Epithelial cell of proximal tubule (primary cell): ENCODE measurements at regions not wholly inside any gene's neighbourhood (a gene's known extent, or its start where the extent isn't known, plus 50 kb on each side); places are given as distances from the start of the nearest gene placed in this dataset.

Experiments
- DNase-seq: peaks from one replicate; pipeline ENCODE4 v3.0.0-alpha.2; 2011; ENCODE audit warnings: low read depth
- H3K4me3 ChIP-seq: 2 replicates; pipeline ENCODE4 v1.5.1; 2011; ENCODE audit warnings: low read depth, mild to moderate bottlenecking, low read length
- CTCF ChIP-seq: conservative IDR thresholded peaks from 2 replicates; pipeline ENCODE4 v1.5.1; 2012; ENCODE audit warnings: low read depth, mild to moderate bottlenecking, low read length

DNA sequence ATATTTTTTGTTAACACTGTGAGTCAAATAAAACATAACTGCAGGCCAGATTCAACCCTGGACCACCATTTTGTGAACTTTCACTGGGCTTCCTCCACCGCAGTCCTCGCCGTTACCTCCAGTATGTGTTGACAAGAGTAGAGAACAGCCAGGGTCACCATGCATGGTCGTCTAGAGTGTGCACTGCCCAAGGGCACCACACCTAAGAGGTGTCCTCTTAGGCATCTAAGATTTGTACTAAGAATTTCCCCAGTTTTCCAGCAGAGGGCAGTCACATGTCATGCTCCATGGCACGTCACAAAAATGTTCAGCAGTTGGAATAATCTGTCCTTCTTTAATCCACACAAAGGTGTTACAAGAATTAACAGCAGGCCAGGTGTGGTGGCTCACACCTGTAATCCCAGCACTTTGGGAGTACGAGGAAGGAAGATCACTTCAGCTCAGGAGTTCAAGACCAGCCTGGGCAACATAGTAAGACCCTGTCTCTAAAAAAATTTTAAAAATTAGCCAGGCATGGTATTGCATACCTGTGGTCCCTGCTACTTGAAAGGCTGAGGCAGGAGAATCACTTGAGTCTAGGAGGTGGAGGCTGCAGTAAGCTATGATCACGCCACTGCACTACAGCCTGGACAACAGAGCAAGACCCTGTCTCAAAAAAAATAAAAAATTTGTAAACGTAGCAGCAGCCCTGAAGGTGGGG, 71.2 kb upstream of the FOXK1 start:
- no peak overlapping the region for H3K4me3 ChIP-seq
- DNase-seq, result peak; percentile 23
- peak; percentile 80 for TF ChIP-seq CTCF

DNA sequence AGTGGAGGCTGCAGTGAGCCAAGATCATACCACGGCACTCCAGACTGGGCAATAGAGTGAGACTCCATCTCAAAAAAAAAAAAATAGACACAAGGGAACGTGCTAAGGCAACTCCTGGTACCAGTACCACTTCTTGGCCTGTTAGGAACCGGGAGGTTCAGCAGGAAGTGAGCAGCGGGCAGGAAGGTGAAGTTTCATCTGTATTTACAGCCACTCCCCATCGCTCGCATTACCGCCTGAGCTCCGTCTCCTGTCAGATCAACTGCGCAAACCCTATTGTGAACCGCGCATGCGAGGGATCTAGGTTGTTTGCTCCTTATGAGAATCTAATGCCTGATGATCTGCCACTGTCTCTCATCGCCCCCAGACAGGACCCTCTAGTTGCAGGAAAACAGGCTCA, 69.9 kb upstream of the FOXK1 start:
- DNase-seq, result no peak
- no peak for TF ChIP-seq CTCF
- no peak overlapping the region for H3K4me3 ChIP-seq

- H3K4me3 ChIP-seq, result peak overlapping the region; percentile 42
- no peak for TF ChIP-seq CTCF
- no peak for DNase-seq
These were observed 68.9 kb upstream of the FOXK1 start for GRCh38 chr7:4612939-4613841.

GRCh38 chr7:4613846-4614548, 68.1 kb upstream of the FOXK1 start:
- peak overlapping the region; percentile 42 for H3K4me3 ChIP-seq
- DNase-seq, result no peak
- no peak for TF ChIP-seq CTCF

GRCh38 chr7:4616116-4616515, 66.0 kb upstream of the FOXK1 start:
- no peak for DNase-seq
- TF ChIP-seq CTCF, result no peak
- H3K4me3 ChIP-seq, result no peak overlapping the region

DNA sequence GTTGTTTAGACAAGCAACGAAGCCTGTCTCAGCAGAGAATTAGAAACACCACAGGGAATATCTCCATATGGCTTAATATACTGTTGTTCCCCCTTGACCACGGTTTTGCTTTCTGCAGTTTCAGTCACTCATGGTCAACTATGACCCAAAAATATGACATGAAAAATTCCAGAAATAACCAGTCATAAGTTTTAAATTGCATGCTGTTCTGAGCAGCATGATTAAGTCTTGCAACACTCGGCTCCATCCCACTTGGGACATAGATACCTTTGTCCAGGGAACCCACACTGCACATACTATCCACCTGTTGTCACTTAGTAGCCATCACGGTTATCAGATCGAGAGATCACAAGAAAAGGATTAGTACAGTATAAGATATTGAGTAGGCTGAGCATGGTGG, 60.7 kb upstream of the FOXK1 start:
- no peak for TF ChIP-seq CTCF
- DNase-seq, result no peak
- no peak overlapping the region for H3K4me3 ChIP-seq
